ENCODE measurements at regions not wholly inside any gene's neighbourhood (a gene's known extent, or its start where the extent isn't known, plus 50 kb on each side); places are given as distances from the start of the nearest gene placed in this dataset.

GRCh38 chr6:49370518-49370917, 92.5 kb downstream of the MMUT start:
- Histone ChIP-seq H3K27ac (no peak overlapping the region), H3K36me3 (no peaks in the 10 kb centered on the region), H3K27me3 (no peaks in the 10 kb centered on the region), H3K4me1 (no peaks in the 10 kb centered on the region), H3K9me3 (peaks cover 0 to 8% of the 10 kb centered on the region in 2 donors), H3K4me3 (no peak overlapping the region)
- intact Hi-C loops (cut with DNase I; ENCODE audit: low total_unique reads): no loop called here
- no peak for TF ChIP-seq CTCF (IDR thresholded peaks at IDR 0.05)
- no peak for DNase-seq (ENCODE audit: low spot score in 2 of 2)

- Histone ChIP-seq H3K4me1 (no peaks in the 10 kb centered on the region), H3K4me3 (no peak overlapping the region), H3K27me3 (no peaks in the 10 kb centered on the region), H3K27ac (no peak overlapping the region), H3K36me3 (no peaks in the 10 kb centered on the region), H3K9me3 (peaks cover 0 to 8% of the 10 kb centered on the region in 2 donors)
- DNase-seq (ENCODE audit: low spot score in 2 of 2): no peak
- intact Hi-C loops (cut with DNase I; ENCODE audit: low total_unique reads): no loop called here
- TF ChIP-seq POLR2A (IDR thresholded peaks at IDR 0.05) (no peak), POLR2AphosphoS5 (IDR thresholded peaks at IDR 0.05) (no peak), CTCF (IDR thresholded peaks at IDR 0.05) (no peak)
Observed at GRCh38 chr6:49366539-49366938, 96.5 kb downstream of the MMUT start.

DNA sequence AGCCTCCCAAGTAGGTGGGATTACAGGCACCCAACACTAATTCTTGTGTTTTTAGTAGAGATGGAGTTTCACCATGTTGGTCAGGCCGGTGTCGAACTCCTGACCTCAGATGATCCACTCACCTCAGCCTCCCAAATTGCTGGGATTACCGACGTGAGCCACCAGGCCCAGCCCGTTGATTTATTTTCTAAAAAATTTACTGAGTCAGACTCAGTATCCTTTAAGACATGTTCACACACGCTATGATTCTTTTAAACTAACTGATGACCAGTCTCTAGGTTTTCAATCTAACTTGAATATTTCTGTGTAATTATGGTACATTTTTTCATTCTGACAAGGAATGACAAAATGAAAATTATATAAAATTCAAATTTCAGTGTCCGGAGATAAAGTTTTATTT, 114.5 kb downstream of the MMUT start:
- intact Hi-C loops (cut with DNase I; ENCODE audit: low total_unique reads): no loop called here
- Histone ChIP-seq H3K27ac (no peak overlapping the region), H3K36me3 (no peaks in the 10 kb centered on the region), H3K9me3 (peaks cover 0 to 4% of the 10 kb centered on the region in 2 donors), H3K4me1 (no peaks in the 10 kb centered on the region), H3K27me3 (no peaks in the 10 kb centered on the region), H3K4me3 (no peak overlapping the region)
- TF ChIP-seq POLR2A (IDR thresholded peaks at IDR 0.05): no peak
- no peak for TF ChIP-seq CTCF (IDR thresholded peaks at IDR 0.05)
- TF ChIP-seq POLR2AphosphoS5 (IDR thresholded peaks at IDR 0.05): no peak
- no peak for DNase-seq (ENCODE audit: low spot score in 2 of 2)

- no peak overlapping the region for H3K4me3 ChIP-seq
- no peaks in the 10 kb centered on the region for H3K9me3 ChIP-seq
- no peaks in the 10 kb centered on the region for H3K36me3 ChIP-seq
- intact Hi-C loops (cut with DNase I; ENCODE audit: low total_unique reads): no loop called here
- no peaks in the 10 kb centered on the region for H3K27me3 ChIP-seq
- no peaks in the 10 kb centered on the region for H3K4me1 ChIP-seq
- TF ChIP-seq POLR2AphosphoS5 (IDR thresholded peaks at IDR 0.05): no peak
- TF ChIP-seq POLR2A (IDR thresholded peaks at IDR 0.05): no peak
- TF ChIP-seq CTCF (IDR thresholded peaks at IDR 0.05): no peak
- DNase-seq (ENCODE audit: low spot score in 2 of 2): no peak
- H3K27ac ChIP-seq: no peak overlapping the region
Observed at GRCh38 chr6:49342410-49342809, 120.6 kb downstream of the MMUT start.

DNA sequence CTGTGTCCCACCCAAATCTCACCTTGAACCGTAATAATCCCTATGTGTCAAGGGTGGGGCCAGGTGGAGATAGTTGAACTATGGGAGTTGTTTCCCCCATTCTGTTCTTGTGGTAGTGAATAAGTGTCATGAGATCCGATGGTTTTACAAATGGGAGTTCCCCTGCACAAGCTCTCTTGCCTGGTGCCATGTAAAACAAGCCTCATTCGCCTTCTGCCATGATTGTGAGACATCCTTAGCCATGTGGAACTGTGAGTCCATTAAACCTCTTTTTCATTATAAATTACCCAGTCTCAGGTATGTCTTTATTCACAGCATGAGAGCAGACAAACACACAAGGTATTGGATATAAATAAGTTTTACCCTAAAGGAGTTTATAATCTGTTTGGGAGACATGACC, 121.2 kb downstream of the MMUT start:
- H3K27me3 ChIP-seq: no peaks in the 10 kb centered on the region
- H3K4me1 ChIP-seq: no peaks in the 10 kb centered on the region
- no peaks in the 10 kb centered on the region for H3K36me3 ChIP-seq
- no peak overlapping the region for H3K4me3 ChIP-seq
- DNase-seq (ENCODE audit: low spot score in 2 of 2): no peak
- H3K9me3 ChIP-seq: no peaks in the 10 kb centered on the region
- H3K27ac ChIP-seq: no peak overlapping the region
- TF ChIP-seq POLR2A (IDR thresholded peaks at IDR 0.05) (no peak), CTCF (IDR thresholded peaks at IDR 0.05) (no peak), POLR2AphosphoS5 (IDR thresholded peaks at IDR 0.05) (no peak)
- intact Hi-C loops (cut with DNase I; ENCODE audit: low total_unique reads): no loop called here
